Brain pericyte (primary cell): ENCODE measurements at regions not wholly inside any gene's neighbourhood (a gene's known extent, or its start where the extent isn't known, plus 50 kb on each side); places are given as distances from the start of the nearest gene placed in this dataset.

Source experiments
- DNase-seq: peaks from one replicate; pipeline ENCODE4 v3.0.0-alpha.2; 2012; ENCODE audit warnings: low read depth, low spot score

- no peak for DNase-seq
Observed at GRCh38 chr2:47236503-47237215, 60.3 kb upstream of the CALM2 start.

DNA sequence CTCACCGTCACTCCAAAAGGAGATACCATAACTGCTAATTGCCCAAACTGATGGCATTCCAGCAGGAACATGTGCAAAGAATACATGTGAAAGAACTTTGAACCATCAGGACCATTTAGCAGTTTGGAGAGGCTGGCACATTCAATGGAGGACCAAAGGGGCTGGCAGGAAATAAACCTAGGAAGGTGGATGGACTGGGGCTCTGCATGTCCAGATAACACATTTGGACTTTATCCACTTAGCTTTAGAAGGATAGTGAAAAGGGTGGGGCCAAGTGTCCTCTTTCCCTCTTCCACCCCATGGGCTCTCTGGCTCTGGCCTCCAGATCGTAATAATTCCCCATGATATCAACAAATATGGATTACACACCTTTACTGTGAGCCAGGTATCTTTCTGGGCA lies 58.8 kb upstream of the CALM2 start:
- no peak for DNase-seq

GRCh38 chr2:47234456-47234855 lies 58.1 kb upstream of the CALM2 start:
- no peak for DNase-seq

GRCh38 chr2:47232738-47233415 lies 56.6 kb upstream of the CALM2 start:
- peak; percentile 55 for DNase-seq

- no peak for DNase-seq
Observed at GRCh38 chr2:47230418-47230817, 54.1 kb upstream of the CALM2 start.

DNA sequence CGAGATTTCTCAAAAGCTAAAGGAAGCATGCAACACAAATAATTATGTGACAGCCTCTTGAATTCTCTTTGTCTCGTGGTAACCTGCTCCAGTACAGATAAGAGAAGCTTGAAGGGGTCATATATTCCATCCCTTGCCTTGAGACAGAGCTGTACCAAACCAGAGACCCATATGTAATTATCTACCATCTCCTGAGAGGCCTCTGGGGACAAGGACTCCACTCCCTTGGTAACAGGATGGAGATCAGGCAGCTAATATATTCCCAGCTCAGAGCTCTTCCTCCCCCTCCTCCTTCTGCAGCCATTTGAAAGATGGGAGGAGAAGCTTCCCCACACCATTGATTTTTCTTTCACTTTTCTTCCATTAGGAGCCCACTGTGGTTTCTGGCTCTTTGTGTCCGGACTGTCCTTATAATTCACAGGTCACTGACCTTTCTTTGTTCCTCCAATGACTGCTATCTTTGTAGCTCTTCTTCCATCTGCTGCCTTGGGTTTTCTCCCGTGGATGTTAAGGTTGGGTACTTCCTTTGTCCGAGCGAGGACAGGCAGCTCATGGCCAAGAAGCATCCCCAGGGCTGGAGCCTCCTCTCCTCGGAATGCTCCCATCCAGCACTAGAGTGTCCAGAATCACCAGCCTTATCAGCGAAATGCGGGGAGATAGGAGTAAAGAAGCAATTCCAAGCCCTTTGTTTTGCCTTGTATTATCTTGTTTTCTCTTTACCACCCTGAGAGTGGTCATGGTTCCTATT lies 51.4 kb upstream of the CALM2 start:
- no peak for DNase-seq

DNA sequence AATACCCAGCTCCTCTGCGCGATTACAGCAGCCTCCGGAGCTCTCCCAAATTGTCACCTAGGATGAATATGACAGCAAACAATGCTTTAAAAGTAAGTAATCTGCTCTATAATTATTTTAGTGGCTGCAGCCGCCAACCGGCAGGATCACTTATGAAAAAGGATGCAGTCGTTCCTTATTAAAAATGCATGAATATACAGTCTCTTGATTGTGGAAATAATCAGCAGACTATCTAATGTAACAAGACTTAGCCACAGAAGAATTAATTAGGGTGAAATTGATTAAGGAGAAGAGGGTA lies 50.6 kb upstream of the CALM2 start:
- no peak for DNase-seq

GRCh38 chr2:47226132-47226922 lies 50.0 kb upstream of the CALM2 start:
- DNase-seq, result no peak
